Mammary epithelial cell (primary cell): ENCODE measurements at regions not wholly inside any gene's neighbourhood (a gene's known extent, or its start where the extent isn't known, plus 50 kb on each side); places are given as distances from the start of the nearest gene placed in this dataset.

Experiments used
- CTCF ChIP-seq, 2 donors: IDR thresholded peaks in 1 of 2; conservative IDR thresholded peaks in 1 of 2; 2 replicates each; pipeline ENCODE4 v1.5.1; 2011 to 2012; ENCODE audit warnings: inconsistent platforms in 2 of 2, low read length in 2 of 2, mild to moderate bottlenecking in 2 of 2, control low read depth in 1 of 2, low read depth in 1 of 2; ENCODE audit not compliant: insufficient read depth in 1 of 2; ENCODE audit errors: extremely low read depth in 1 of 2
- EZH2 ChIP-seq: IDR thresholded peaks from 2 replicates; pipeline ENCODE4 v1.6.1; 2012; ENCODE audit warnings: low read length, inconsistent platforms, borderline replicate concordance

GRCh38 chr5:166625210-166625865 lies 1666.1 kb upstream of the WWC1 start:
- TF ChIP-seq CTCF (conservative IDR thresholded peaks at IDR 0.05 in 1 of 2, IDR thresholded peaks at IDR 0.05 in 1 of 2; ENCODE audit: extremely low read depth in 1 of 2, insufficient read depth in 1 of 2, low read depth in 1 of 2, low read length in 2 of 2) = no peak
- no peak for TF ChIP-seq EZH2
